GM21526 (cell line): ENCODE measurements at regions not wholly inside any gene's neighbourhood (a gene's known extent, or its start where the extent isn't known, plus 50 kb on each side); places are given as distances from the start of the nearest gene placed in this dataset.

Source experiments
- ATAC-seq: cut with Tn5 transposase; IDR thresholded peaks from one replicate; pipeline ENCODE4 v1.9.1; 2021; ENCODE audit warnings: moderate library complexity; ENCODE audit not compliant: unreplicated experiment, low FRiP score

DNA sequence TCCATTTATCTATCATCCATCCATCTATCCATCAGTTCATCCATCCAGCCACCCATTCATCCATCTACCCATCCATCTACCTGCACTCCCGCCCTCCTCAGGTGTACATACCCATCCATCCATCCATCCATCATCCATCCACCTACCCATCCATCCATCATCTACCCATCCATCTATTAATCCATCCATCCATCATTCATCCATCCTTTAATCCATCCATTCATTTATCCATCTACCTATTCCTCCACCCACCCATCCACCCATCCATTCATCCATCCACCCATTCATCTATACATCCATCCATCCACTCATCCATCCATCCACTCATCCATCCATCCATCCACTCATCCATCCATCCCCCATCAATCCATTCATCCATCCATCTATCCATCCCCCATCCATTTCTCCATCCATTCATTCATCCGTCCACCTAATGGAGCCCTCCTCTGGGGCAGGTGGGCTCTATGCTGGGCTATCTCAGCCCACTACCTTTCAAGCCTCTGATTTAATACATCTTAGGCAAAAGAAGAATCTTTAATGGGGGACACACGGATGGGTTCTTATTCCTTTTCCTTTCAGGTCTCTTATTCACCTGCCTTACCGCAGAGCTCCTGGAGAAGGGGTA lies 178.9 kb downstream of the URI1 start:
- ATAC-seq, result no peak

DNA sequence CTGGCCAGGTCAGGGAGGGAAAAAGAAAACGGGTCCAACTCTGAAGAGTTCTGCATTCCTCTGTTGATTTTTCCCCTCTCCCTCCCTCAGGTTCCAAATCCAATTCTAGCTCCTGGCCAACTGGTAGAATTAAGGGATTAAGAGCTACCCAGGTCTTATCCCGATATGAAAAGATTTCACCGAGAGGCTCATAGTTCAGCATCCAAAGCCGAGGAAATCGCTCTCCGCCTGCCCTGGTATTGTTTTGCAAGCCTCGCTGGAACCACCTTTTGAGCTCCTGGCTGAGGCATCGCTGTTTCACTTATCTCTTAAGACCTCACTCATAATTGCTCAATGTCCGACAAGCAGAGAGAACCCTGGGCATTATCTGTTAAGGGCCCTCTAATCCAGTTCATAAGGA lies 180.4 kb downstream of the URI1 start:
- no peak for ATAC-seq

DNA sequence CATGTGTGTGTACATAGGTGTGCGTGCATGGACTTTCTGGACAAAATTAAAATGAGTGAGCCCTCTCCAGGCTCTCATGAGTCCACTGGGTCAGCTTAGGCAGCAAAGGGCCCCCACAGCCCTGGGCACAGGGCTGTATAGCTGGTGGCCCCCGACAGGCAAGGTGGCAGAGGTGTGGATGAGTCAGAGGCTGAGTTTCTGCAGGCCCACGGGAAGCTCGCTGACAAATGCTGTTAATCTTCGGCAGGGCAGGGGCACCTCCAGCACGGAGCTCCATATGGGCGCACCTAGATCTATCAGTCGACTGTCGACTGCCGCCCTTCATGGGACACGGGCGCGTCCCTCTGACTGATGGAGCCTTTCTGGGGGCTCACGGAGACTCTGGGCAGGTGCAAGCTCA lies 181.1 kb downstream of the URI1 start:
- no peak for ATAC-seq

DNA sequence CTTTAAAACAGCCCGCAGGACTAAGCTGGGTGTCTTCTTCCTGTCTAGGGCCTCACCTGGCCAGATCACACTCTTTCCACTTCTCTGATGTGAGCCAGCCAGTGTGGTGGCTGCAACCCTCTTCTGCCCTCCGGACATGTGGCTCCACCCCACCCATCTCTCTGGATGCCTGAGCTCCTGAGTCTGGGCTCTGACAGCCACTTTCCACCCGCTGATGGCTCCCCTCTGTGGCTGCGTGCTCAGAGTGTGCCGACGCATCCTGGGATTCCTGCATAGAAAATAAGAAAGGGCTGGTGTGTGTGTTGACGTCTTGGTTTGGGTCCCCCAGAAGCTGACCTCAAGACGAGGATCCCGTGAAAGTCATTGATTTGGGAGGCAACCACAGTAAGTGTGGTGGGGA lies 181.6 kb downstream of the URI1 start:
- no peak for ATAC-seq

DNA sequence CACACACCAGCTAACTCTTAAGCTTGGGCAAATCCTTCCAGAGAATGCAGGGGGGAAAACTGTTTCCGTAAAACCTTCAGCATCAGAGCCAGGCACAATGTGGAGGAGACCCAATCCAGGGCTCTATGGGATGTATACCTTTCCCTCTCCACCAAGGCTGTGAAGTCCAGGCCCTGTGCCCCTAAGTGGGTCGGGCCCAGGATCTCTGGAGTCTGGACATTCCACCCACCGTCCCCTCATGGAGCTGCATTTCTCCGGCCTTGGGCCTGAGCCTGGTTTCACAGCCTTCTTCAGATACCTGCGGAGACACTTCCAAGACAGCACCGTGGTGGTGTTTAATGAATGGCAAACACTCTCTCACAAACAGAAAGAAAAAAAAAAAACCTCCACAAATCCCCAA lies 186.2 kb downstream of the URI1 start:
- no peak for ATAC-seq

DNA sequence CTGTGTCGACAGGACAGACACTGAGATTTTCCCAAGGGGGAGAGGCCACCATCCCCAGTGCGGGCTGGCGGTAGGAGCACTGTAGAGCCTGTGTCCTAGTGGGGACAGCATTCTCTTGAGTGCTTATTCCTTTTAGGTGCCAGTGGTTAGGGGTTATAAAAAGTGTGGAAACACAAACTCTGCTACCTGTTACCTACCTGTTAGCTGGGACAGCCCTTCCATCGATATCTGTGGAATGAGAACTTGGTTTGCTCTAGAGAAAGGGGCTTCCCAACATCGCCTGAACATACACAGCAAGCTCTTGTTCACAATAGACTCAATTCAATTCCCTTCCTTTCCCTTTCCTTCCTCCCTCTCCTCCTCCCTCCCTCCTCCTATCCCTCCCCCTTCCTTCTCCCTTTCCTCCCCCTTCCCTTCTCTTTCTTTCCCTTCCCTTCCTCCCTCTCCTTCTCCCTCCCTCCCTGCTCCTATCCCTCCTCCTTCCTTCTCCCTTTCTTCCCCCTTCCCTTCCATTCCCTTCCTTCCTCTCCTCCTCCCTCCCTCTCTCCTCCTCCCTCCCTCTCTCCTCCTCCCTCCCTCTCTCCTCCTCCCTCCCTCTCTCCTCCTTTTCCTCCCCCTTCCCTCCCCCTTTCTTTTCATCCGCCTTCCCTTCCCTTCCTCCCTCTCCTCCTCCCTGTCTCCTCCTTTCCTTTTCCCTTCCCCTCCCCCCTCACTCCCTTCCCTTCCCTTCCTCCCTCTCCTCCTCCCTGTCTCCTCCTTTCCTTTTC lies 188.5 kb downstream of the URI1 start:
- no peak for ATAC-seq

DNA sequence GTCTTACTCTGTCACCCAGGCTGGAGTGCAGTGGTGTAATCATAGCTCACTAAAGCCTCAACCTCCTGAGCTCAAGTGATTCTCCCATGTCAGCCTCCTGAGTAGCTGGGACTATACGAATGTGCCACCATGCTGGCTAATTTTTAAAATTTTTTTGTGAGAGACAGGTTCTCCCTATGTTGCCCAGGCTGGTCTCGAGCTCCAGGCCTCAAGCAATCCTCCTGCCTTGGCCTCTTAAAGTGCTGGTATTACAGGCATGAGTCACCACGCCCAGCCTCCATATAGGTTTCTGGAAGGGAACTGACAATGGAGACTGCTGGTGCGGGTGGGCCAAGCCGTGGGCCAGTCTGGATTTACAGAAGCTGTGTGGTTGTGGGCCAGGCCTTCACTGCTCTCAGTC lies 189.2 kb downstream of the URI1 start:
- ATAC-seq, result no peak

DNA sequence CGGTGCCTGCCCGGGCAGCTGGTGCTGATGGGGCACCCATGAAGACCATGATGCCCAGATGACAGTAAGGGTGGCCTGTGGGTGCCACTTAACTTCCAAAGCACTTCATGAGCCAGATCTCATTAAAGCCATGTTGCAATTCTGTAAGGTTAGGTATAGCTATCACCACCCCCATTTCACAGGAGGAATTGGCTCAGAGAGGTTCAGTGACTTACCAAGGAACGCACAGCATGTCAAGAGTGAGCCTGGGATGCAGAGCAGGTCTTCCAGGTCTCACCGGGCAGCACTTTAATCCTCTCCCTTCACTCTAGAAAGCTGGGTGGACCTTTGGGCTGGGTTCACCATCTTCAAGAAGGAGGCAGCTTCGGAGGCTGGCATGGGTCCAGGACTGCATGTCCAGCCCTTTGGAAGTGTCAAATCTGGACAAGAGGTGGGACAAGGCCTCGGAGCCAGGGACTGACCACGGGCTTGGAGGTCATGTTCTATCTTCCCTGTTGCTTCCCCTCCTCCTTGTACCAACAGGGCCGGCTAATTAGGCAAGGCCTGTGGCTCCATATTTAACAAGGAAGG lies 189.8 kb downstream of the URI1 start:
- no peak for ATAC-seq

DNA sequence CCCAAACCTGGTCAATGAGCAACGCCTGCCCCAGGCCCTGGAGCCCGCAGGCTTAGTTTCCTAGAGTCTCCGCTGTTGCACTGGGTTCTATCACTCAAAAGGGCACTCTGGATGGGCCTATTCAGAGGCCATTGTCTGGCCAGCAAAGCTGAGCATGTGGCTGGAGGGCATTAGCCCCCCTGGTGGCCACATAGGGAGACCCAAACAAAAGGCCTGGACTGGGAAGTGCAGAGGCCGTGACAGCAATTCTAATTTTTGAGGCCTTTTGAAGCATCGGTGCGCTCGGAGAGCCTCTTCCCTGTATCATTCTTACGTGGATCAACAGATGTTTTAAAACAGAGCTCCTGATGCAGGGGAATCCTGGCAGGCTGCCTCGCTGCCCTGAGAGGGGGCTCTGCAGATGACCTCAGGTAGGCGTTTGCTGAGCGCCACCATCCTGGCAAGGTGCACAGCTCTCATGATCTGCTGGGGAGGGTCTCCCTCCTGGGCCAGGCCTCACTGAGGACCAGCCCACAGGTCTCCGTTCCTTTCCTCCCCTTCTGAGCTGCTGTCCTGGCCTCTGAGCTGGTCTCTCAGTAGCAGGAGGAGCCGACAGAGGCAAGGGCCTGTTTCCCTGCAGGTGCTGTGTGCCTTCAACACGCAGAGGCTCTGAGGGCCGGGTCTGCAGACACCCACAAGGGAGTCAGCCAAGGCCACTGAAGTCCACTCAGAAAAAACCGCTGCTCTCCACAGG lies 190.5 kb downstream of the URI1 start:
- no peak for ATAC-seq

DNA sequence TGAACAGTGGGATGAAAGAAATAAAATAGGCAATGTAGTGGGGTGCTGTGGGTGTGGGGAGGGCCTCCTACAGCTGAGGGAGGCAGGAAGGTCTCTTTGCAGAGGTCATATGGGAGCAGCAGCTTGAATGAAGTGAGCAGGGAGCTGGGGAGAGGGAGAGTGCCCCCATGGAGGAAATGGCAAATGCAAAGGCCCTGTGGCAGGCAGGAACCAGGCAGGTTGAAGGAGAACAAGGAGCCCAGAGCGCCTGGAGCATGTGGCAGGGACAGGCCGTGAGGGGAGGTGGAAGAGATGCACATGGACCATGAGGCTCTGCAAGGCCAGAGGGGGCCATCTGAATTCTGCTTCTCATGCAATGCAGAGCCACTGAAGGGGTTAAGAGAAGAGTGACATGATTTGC lies 191.8 kb downstream of the URI1 start:
- no peak for ATAC-seq

DNA sequence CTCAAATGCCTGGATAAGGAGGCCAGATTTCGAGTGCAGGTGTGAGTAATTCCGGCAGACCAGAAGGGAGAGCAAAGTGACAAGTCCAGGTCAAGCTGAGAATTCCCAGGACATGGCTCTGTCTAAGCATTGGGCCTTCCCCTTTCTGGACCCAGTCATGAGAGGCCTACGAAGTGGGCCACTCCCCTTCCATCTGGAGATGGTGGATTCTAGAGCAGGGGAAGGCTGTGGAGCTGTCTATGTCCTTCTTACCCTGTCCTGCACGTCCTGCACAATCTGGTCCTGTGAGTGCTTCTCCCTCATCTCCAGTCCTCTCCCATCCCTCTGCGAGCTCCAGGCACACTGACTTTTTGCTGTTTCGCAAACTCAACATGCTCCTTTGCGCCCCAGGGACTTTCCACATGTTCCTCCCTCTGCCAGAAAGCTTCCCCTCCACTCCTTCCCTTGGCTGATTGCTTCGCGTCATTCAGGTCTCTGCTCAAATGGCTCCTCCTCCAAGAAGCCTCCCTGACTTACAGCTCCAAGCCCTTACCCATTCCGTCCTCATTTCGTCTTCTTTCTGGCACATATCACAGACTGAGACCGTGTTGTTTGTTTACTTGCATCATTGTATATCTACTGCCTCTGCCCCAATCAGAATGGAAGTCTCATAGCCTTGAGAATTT lies 193.2 kb downstream of the URI1 start:
- no peak for ATAC-seq

DNA sequence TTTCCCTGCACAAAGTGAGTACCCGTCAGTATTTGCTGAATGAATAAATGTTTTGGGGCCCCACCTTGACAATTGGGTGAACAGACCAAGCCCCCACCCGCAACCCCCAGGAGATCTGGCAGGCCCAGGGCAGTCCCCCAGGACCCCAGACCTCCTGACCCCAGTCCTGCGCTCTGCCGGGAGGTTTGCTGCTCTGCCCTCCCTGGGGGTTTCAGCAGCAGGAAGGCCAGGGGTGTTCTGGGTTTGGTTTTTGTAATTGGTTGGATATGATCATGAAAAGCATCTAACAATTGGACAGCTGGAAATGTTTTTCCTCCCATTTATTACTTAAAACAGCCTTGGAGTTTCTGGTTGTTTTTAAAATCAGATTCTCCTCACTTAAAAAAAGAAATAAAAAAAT lies 193.8 kb downstream of the URI1 start:
- no peak for ATAC-seq

DNA sequence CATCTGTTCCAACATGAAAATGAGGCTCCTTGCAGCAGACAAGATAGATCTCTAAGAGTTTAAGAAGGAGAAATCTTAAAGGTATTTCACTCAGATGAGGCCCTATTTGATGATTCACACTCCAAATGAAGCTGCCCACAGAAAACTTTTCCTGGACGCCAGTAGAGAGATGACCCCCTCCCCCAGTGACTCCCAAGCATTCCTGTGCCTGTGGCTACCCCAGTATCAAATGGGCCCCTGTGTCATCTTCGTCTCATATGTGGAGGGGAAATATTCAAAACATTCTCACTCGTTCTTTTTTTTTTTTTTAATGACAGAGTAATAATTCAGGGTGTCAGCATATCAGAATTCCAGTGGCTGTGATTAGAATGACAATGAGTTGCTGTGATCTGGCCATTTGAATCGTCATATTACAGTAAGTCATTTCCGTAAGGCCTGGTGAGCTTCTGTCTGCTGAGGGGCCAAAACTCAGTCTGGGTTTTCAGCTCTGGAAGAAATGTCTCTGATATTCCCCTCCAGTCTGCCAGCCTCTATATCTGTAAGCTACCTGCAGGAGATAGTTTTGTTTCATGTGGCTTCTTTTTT lies 194.7 kb downstream of the URI1 start:
- ATAC-seq, result no peak

DNA sequence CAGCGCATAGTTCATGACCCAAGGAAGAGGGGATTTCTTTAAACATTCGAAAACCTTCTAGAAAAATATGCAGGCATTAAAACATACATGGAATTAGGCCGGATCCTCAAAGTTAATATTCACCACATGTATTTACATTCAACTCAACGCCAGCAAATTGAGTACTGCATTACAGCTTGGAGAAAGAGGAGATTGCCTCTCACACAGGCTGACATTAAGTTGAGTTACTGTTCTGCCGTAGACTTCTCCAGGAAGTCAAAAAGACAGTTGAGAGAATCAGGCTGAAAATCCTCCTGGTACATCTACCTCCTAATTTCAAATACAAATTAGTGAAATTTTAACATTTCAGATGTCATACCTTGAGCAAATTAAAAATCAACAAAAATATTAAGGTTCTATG lies 195.7 kb downstream of the URI1 start:
- ATAC-seq, result no peak

DNA sequence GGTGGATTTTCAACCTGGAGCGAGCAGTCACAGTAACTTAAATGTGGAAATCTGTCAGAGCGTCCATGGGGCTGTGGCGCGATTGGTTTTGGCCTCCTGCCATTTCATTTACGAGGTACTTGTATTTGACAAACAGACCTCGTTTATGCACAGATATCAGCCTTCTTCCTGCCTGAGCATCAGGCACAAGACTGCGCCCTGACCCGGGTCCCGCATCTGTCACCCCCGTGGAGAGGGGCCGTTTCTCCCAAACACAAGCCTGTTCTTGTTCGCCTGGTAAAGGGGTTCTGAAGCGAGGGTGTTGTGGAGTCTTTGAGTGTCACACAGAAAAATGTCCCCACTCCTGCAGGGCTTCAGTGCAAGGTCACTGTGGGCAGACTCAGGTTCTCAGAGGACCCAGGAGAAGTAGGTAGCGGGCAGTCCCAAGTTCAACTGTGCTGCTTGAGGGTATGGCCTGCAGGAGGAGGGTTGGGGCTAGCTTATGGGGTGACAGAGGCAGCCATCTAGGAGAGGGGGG lies 202.3 kb downstream of the URI1 start:
- no peak for ATAC-seq

DNA sequence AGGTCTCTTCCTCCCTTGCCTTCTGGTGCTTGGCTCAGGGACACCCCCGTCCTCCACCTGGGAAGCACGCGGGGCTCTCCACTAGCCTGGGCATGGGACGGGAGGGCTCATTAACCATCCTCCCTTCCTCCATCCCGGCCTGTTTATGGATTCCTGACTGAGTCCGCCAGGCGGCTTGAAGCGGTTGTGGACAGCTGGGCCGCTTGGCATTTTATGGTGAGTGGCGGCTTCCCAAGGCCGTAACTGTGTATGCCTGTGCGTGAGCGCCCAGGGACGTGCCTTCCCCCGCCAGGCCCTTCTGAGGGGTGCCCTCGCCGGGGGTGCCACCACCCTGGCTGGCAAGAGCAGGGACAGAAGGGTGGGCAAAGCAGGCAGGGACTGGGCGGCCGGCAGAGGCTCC lies 202.8 kb downstream of the URI1 start:
- ATAC-seq, result no peak

DNA sequence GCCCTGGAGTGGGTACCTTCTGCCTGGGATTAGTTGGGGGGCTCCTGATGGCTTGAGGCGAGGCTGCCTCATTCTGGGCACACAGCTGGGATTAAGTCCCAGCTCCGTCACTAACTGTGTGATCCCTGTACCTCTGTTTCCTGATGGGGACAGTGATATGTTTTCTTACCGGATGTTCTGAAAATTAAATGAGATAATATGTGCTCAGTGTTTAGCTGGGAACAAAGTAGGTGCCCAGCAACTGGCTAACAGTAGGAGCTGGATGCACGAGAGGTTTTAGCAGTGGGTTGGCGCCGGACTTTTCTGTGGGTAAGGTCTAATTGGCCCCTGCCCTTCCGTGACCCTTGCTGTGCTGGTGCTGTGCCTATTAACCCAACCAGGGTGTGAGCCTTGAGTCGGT lies 203.4 kb downstream of the URI1 start:
- no peak for ATAC-seq

DNA sequence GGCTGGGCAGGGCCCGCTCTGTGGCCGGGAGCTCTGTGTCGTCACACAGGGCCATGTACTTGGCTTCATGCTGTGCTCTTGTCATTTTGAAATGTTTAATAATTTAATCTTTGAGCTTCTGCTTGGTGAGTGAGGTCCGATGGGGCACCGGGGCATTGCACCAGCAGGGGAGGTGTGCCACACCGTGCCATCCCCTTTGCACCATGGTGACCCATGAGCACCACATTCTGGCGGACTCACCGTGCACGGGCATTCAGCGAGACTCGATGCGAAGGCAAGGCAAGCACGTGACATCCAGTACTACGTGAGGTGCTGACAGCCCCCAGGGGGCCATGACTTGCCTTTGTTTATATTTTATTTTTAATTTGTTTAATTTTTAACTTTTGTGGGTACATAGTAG lies 204.3 kb downstream of the URI1 start:
- no peak for ATAC-seq

DNA sequence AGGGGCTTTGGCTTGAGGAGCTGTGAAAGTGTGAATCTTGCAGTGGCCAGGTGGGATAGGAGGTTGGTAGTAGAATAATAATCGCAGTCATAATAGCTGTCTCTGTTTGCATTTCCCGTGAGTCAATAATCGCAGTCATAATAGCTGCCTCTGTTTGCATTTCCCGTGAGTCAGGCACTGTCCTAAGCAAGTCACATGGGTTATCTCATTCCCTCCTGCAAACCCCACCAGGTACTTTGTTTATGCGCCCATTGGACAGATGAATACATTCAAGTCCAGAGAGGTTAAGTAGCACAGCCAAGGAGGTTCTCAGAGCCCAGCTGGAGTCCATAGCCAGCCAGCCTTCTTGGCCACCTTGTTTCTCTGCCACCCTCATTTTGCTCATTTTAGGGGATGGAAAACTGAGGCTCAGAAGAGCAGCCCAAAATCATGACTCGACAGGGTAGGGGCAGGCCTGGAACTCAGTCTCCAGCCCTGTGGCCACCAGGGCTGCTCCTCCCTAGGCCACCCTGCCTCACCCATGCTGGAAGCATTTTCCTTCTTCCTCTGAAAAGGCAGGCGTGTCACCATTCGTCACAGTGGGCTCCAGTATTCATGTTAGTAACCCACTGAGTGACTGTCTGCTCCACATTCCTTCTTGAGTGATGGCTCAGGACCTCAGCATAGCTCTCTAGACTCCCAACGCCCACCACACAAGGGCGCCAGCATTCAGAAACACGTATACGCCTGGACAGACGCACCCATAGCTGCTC lies 206.2 kb downstream of the URI1 start:
- ATAC-seq, result no peak

DNA sequence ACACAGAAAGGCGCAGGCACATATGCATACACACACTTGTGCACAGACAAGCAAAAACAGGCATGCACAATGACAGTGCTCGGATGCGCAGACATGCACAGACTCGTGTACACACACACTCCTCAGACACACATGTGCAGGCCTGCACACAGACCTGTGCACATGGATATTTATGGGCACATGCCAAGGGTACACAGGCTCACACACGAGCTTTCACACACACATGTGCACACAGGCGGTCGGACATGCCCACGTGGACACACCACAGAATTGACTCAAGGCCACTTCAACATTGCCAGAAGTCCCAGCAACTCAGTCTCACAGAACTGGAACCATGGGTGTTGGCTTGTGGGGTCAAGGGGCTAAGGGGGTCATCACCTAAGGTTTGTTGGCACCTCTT lies 206.8 kb downstream of the URI1 start:
- no peak for ATAC-seq
